ENCODE measurements at regions not wholly inside any gene's neighbourhood (a gene's known extent, or its start where the extent isn't known, plus 50 kb on each side); places are given as distances from the start of the nearest gene placed in this dataset.

DNA sequence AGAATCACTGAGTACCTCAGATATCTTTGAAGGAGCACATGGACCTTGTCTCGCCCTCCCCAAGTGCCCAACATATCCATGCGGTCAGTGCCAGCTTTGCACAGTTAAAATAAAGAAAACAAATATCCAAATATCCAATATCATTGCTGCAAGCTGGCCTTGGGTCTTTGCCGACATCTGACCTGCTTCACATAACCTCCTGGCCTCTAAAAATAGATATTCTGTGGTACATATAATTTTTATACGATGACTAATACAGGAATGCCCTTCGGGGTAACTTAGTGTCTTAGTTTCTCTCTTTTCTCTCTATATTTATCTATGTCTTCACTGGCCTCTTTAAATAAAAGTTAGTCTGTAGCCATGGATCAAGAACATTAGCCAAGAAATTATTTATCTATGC is 67.8 kb downstream of the MAF start:
- TF ChIP-seq CTCF (IDR thresholded peaks at IDR 0.05): no peak
- TF ChIP-seq, protein P1, sequence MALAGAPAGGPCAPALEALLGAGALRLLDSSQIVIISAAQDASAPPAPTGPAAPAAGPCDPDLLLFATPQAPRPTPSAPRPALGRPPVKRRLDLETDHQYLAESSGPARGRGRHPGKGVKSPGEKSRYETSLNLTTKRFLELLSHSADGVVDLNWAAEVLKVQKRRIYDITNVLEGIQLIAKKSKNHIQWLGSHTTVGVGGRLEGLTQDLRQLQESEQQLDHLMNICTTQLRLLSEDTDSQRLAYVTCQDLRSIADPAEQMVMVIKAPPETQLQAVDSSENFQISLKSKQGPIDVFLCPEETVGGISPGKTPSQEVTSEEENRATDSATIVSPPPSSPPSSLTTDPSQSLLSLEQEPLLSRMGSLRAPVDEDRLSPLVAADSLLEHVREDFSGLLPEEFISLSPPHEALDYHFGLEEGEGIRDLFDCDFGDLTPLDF (CRISPR knock-in tag; IDR thresholded peaks at IDR 0.05): no peak
